Choroid plexus epithelial cell (primary cell): ENCODE measurements at regions not wholly inside any gene's neighbourhood (a gene's known extent, or its start where the extent isn't known, plus 50 kb on each side); places are given as distances from the start of the nearest gene placed in this dataset.

ENCODE experiments used
- DNase-seq: peaks from one replicate; pipeline ENCODE4 v3.0.0-alpha.2; 2010; ENCODE audit warnings: low read depth
- H3K4me3 ChIP-seq: 2 replicates; pipeline ENCODE4 v1.5.1; 2011; ENCODE audit warnings: low read depth, mild to moderate bottlenecking, control low read depth, low read length, moderate library complexity
- TF ChIP-seq, protein P1 (sequence below): conservative IDR thresholded peaks from 2 replicates; pipeline ENCODE4 v1.5.1; 2011; ENCODE audit warnings: low read depth, mild to moderate bottlenecking, control low read depth, inconsistent platforms, low read length, moderate library complexity

DNA sequence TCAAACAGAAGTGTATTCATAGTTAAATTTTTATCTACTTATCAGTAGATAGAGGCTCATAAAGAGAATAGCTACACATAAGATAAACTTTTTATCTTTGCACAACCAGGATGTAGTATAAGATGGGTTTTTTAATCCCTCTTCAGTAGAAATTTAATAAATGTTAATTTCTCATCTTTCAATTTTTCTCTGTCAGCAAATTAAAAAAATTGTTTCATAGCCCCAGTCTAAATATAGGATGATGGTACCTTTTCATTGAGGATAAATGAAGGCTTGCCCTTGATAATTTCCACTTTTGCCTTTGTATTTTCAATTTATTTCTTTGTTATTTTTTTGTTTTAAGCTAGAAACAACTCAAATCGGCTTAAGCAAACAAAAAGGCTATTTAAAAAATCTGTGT, 251.2 kb upstream of the NOX3 start:
- no peak for DNase-seq
- no peak overlapping the region for H3K4me3 ChIP-seq
- TF ChIP-seq, protein P1, sequence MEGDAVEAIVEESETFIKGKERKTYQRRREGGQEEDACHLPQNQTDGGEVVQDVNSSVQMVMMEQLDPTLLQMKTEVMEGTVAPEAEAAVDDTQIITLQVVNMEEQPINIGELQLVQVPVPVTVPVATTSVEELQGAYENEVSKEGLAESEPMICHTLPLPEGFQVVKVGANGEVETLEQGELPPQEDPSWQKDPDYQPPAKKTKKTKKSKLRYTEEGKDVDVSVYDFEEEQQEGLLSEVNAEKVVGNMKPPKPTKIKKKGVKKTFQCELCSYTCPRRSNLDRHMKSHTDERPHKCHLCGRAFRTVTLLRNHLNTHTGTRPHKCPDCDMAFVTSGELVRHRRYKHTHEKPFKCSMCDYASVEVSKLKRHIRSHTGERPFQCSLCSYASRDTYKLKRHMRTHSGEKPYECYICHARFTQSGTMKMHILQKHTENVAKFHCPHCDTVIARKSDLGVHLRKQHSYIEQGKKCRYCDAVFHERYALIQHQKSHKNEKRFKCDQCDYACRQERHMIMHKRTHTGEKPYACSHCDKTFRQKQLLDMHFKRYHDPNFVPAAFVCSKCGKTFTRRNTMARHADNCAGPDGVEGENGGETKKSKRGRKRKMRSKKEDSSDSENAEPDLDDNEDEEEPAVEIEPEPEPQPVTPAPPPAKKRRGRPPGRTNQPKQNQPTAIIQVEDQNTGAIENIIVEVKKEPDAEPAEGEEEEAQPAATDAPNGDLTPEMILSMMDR: no peak

- TF ChIP-seq, protein P1: no peak
- H3K4me3 ChIP-seq: no peak overlapping the region
- DNase-seq: no peak
Measured at GRCh38 chr6:155706341-155706740, 250.7 kb upstream of the NOX3 start.

DNA sequence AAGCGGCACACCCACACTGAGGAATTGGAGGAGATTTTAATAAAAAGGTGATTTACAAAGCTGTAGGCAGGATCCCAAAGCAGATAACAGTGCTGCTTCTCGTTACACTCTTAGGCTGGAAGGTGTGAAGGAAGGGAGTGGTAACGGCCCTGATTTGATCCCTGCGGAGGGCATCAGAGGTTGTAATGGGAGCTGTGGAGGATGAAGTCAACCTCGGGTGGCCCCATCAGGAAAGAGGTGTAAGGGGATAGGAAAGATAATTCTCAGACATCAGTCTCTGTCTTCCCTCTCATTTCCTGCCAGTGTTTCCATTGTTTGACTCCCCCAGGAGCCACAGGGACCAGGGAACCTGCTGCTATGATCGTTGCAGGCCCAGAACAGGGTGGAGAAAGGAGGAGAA, 245.7 kb upstream of the NOX3 start:
- no peak for DNase-seq
- TF ChIP-seq, protein P1: no peak
- no peak overlapping the region for H3K4me3 ChIP-seq

GRCh38 chr6:155695495-155695894, 239.9 kb upstream of the NOX3 start:
- H3K4me3 ChIP-seq: no peak overlapping the region
- DNase-seq: no peak
- TF ChIP-seq, protein P1: no peak

DNA sequence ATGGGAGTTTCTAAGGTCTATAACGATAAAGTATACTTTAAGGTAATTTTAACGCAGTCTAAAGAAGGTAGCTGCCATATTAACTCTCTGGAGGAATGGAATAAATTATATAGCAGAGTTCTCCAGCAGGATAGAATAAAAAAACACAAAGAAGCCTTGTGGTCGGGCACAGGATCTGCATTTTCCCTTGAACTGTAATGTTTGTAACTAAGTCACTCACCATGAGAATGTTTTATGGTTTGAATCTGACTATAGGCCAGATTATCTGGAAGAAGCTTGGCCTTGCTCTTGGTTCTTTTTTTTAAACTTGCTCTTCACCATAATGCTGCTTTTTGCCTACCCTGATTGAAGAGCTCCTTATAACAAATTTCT, 238.8 kb upstream of the NOX3 start:
- no peak overlapping the region for H3K4me3 ChIP-seq
- TF ChIP-seq, protein P1: no peak
- no peak for DNase-seq

GRCh38 chr6:155693573-155694418, 238.2 kb upstream of the NOX3 start:
- H3K4me3 ChIP-seq: no peak overlapping the region
- TF ChIP-seq, protein P1: no peak
- DNase-seq: no peak

DNA sequence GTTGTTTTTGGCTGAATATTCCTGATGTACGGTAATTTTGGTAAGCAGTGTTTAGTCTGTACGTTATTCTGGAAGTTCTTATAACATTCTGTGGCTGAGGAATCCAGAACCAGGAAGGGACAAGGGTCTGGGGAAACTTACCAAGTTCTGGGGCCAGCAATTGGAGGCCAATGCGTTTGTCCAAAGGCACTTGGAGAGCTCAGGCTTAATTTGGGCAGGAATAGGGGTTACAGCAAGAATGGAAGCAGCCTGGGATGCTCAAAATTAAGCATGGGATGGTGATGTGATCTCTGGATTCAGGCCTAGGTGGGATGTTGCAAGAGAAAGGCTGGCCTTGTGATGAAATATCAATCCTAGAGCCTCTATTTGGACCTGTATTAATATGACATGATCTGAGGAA, 235.2 kb upstream of the NOX3 start:
- no peak overlapping the region for H3K4me3 ChIP-seq
- TF ChIP-seq, protein P1: no peak

More for the DNA sequence above, 235.2 kb upstream of the NOX3 start:
- DNase-seq: no peak
